Duodenal mucosa (tissue), 2 donors: ENCODE measurements at regions not wholly inside any gene's neighbourhood (a gene's known extent, or its start where the extent isn't known, plus 50 kb on each side); places are given as distances from the start of the nearest gene placed in this dataset.

ENCODE experiments used
- H3K27ac ChIP-seq: one replicate; pipeline ENCODE4 v1.7.0; 2013; ENCODE audit warnings: low read depth, low read length
- H3K27me3 ChIP-seq, 2 donors: one replicate each; pipeline ENCODE4 v1.7.0; 2013; ENCODE audit warnings: low read length in 2 of 2, control low read depth in 1 of 2; ENCODE audit not compliant: insufficient read depth in 2 of 2, control insufficient read depth in 1 of 2
- H3K36me3 ChIP-seq, 2 donors: one replicate each; pipeline ENCODE4 v1.7.0; 2013; ENCODE audit warnings: low read length in 2 of 2, control low read depth in 1 of 2; ENCODE audit not compliant: insufficient read depth in 2 of 2, control insufficient read depth in 1 of 2
- H3K4me1 ChIP-seq, 2 donors: one replicate each; pipeline ENCODE4 v1.7.0; 2013; ENCODE audit warnings: low read length in 2 of 2, control low read depth in 1 of 2; ENCODE audit not compliant: insufficient read depth in 2 of 2, control insufficient read depth in 1 of 2
- H3K4me3 ChIP-seq, 2 donors: one replicate each; pipeline ENCODE4 v1.7.0; 2013; ENCODE audit warnings: low read length in 2 of 2, low read depth in 1 of 2
- H3K9ac ChIP-seq, 2 donors: one replicate each; pipeline ENCODE4 v1.7.0; 2013; ENCODE audit warnings: low read length in 2 of 2, low read depth in 1 of 2
- H3K9me3 ChIP-seq, 2 donors: one replicate each; pipeline ENCODE4 v1.7.0; 2013; ENCODE audit warnings: low read length in 2 of 2, control low read depth in 1 of 2; ENCODE audit not compliant: control insufficient read depth in 1 of 2

DNA sequence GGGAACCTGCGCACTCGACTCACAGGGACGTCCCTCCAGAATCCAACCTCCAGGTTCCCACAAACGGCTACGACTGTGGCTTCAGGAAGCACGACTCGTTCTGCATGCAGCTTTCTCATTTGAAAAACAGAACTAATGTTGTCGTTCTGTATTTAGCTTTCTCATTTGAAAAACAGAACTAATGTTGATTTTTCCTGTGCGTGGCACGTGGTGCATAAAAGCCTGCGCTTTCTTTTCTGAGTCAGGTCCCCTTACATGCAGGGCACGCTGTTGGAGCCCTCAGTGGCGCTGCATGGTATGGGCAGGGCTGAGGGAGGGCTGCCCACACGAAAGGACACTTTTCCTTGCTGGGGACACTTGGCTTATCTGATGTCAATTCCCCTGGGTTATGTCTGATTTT is 124.3 kb downstream of the TMEM18 start:
- H3K27me3 ChIP-seq = peaks cover 0 to 2% of the 10 kb centered on the region in 2 donors
- no peak overlapping the region for H3K9ac ChIP-seq

DNA sequence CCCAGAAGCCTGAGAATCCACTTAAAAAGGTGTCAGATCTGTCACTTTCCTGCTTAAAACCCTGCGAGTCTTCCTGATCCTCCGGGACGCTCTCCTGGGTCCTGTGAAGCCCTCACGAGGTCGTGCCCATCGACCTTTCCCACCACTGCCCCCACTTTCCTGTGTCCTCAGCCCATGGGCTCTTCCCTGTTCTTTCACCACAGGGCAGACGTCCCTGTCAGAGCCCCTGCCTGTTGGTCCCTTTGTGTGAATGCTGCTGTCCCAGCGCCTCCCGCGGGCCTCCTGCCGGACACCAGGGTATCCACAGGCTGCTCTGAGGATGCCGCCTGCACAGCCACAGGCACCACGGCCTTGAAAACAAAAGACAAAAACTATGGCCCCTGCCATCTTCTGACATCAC is 125.6 kb downstream of the TMEM18 start:
- H3K4me1 ChIP-seq = no peaks in the 10 kb centered on the region
- H3K9me3 ChIP-seq = no peaks in the 10 kb centered on the region
- peaks cover 0 to 5% of the 10 kb centered on the region in 2 donors for H3K27me3 ChIP-seq
- H3K4me3 ChIP-seq = no peak overlapping the region
- no peak overlapping the region for H3K27ac ChIP-seq
- no peaks in the 10 kb centered on the region for H3K36me3 ChIP-seq
- H3K9ac ChIP-seq = no peak overlapping the region

More for the DNA sequence above, 124.3 kb downstream of the TMEM18 start:
- Histone ChIP-seq H3K9me3 (no peaks in the 10 kb centered on the region), H3K36me3 (no peaks in the 10 kb centered on the region), H3K4me3 (no peak overlapping the region), H3K27ac (no peak overlapping the region), H3K4me1 (no peaks in the 10 kb centered on the region)

DNA sequence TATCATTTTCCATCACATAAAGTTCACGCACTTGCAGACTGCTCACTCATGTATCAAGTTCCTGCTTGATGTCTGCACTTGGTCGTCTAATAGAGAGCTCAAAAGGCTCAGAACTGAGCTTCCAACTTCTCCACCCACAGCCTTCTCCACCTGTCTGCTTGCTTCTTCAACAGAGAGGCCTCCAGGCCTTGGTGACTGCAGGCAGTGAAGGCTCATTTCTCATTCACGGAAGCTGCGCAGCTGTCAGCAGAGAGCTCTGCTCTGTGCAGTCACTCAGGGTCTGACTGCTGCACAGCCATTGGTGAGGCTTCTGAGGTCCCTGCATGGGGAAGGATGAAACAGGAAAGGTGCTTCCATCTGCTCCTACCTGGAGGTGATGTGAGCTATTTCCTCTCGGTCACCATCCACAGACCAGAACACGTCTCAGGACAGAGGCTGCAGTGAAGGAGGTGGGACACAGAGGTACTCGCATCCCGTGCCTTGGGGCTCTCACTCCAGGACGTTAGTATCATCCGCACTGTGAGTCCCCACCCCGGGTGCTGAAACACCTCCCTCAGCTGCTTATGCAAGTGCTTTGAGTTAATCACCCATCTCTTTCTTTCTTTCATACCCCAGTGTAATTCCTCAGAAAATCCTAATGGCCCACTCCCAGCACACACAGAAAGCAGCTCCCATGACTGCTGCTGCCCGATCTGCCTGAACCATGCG is 126.2 kb downstream of the TMEM18 start:
- no peak overlapping the region for H3K9ac ChIP-seq
- peaks cover 0 to 5% of the 10 kb centered on the region in 2 donors for H3K27me3 ChIP-seq
- H3K4me3 ChIP-seq = no peak overlapping the region
- H3K36me3 ChIP-seq = no peaks in the 10 kb centered on the region
- H3K4me1 ChIP-seq = no peaks in the 10 kb centered on the region
- no peak overlapping the region for H3K27ac ChIP-seq
- no peaks in the 10 kb centered on the region for H3K9me3 ChIP-seq

DNA sequence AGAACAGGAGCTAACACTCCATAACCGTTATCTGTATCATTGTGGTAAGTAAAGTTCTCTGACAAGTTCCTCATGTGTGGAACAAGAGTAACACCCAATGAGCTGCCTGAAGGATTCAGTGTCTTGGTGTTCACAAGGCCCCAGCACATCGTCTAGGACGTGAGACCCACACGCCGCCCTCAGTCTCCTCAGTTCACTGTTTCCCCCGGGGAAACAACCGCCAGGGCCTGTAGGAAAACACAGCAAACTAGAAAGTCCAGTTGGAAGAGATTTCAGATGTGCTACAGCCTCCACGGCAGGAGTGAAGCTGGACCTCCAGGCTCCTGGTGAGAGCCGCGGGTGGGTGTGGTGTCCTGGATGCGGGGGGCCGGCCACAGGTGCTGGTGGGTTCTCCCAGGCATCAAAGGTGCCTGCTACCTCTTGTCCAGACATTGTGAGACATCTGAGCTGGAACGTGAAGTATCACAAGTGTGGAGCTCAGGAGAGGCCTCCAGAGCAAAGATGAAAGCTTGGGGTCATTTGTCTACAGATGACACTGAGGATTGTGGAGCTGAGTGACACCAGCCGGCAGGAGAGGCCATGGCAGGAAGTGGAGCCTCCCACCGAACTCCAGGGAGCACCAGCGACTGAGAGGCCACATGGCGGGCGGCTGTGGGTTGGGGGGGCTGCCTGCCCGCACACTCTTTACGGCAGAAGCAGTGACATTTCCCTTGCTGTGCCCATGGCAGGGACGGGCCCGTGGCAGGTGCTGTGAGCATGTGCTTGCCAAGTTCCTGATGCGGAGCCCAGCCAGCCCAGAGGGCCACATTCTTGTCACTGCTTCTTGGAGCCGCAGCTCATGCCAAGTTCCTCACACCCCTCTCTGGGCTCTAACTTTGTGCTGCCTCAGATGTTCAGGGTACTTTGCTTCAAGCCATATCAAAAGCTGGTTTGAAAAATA is 131.2 kb downstream of the TMEM18 start:
- Histone ChIP-seq H3K9me3 (no peaks in the 10 kb centered on the region), H3K27ac (no peak overlapping the region), H3K27me3 (peaks cover 0 to 3% of the 10 kb centered on the region in 2 donors), H3K4me1 (no peaks in the 10 kb centered on the region), H3K4me3 (no peak overlapping the region), H3K36me3 (no peaks in the 10 kb centered on the region), H3K9ac (no peak overlapping the region)

DNA sequence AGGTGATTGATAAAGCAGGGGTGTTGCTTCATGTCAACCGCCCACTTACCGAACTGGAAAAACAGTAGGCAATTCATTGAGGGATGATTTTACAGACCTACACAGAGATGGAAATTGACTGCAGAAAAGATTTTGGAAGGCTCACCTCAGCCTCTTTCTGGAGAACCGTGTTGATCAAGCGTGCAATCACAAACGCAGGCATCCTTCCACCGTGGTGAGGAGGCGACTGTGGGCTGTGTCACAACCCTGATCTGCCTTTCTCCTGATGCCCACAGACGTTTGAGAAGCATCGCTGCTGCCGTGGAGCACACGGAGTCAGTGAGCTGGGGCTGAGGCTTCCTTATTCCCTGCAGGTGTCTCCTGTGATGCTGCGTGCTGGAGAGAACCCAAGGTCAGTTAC is 132.0 kb downstream of the TMEM18 start:
- H3K4me3 ChIP-seq = no peak overlapping the region
- H3K9me3 ChIP-seq = no peaks in the 10 kb centered on the region
- no peak overlapping the region for H3K9ac ChIP-seq
- H3K27me3 ChIP-seq = peaks cover 0 to 3% of the 10 kb centered on the region in 2 donors
- no peak overlapping the region for H3K27ac ChIP-seq
- H3K4me1 ChIP-seq = no peaks in the 10 kb centered on the region
- H3K36me3 ChIP-seq = no peaks in the 10 kb centered on the region

DNA sequence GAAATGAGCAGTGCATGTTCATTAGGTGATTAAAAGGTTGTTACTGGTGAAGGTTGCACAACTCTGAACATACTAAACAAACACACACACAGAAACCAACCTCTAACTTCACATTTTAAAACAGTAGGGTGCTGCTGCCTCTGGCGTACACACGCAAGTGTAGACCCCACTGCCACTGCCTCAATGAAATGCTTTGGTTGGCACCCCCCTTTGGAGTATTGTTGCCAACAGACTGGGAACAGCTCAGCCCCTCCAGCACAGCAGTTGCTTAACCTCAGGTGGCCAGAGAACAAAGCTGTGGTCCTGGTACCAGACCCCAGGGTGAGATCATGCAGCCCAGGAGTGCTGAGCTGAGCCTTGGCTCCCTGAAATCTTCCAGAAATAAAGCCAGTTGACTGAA is 138.6 kb downstream of the TMEM18 start:
- Histone ChIP-seq H3K27me3 (no peaks in the 10 kb centered on the region), H3K27ac (no peak overlapping the region), H3K4me3 (no peak overlapping the region), H3K4me1 (no peaks in the 10 kb centered on the region), H3K9me3 (peaks cover 0 to 4% of the 10 kb centered on the region in 2 donors), H3K9ac (no peak overlapping the region), H3K36me3 (no peaks in the 10 kb centered on the region)

DNA sequence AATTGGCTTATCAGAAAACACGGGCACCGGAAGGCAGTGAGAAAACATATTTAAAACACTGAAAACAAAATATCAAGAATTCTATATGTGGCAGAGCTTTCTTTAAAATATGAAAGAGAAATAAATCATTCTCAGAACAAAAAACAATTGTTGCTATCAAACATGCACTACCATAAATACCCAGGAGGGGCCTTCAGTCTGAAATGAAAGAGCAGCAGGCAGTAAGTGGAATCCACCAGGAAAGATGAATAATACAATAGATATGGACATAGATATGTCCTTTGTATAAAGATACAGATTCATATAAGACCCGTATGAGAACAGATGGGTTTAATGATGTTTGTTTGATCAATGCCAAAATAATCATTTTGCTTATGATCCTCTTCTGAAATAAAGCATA is 142.0 kb downstream of the TMEM18 start:
- Histone ChIP-seq H3K4me3 (no peak overlapping the region), H3K9me3 (peaks cover 2 to 4% of the 10 kb centered on the region in 2 donors), H3K27me3 (no peaks in the 10 kb centered on the region), H3K4me1 (no peaks in the 10 kb centered on the region), H3K36me3 (no peaks in the 10 kb centered on the region), H3K27ac (no peak overlapping the region), H3K9ac (no peak overlapping the region)

DNA sequence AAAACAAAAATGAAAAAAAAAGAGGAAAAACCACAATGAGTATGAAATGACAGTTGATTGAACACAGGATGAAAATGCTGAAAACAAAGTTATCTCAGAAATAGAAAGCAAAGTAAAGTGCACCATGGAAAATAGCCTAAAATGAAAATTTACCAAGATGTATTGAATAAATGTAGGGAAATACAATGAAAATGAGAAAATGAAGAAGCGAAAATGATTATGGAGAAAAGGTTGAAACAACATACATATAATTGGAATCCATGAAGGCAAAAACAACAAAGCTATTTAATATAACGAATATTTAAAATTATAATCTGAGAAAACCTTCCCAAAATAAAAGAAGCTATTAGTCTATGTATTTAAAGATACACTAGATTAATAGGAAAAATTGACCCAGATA is 147.4 kb downstream of the TMEM18 start:
- Histone ChIP-seq H3K27me3 (no peaks in the 10 kb centered on the region), H3K27ac (no peak overlapping the region), H3K4me3 (no peak overlapping the region), H3K36me3 (no peaks in the 10 kb centered on the region), H3K9ac (no peak overlapping the region), H3K4me1 (no peaks in the 10 kb centered on the region), H3K9me3 (peaks cover 0 to 2% of the 10 kb centered on the region in 2 donors)

DNA sequence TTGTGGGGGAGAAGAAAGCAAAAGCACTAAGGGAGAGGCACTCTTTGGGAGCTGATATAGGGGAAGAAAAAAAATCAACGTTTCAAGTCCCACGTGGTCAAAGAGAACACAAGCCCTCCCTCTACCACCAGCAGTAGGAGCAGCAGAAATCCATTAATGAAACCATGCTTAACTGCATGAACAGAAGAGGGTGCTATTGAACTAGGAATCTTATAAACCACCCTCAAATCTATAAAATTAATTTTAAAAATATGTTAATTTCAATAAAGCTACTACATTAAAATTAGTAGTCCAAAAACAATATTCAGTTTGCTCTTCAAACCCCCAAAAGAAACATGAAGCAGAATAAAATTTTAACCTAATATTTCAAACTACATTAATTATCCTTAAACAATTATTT is 147.8 kb downstream of the TMEM18 start:
- Histone ChIP-seq H3K4me1 (no peaks in the 10 kb centered on the region), H3K9ac (no peak overlapping the region), H3K36me3 (no peaks in the 10 kb centered on the region), H3K9me3 (peaks cover 0 to 2% of the 10 kb centered on the region in 2 donors), H3K27ac (no peak overlapping the region), H3K4me3 (no peak overlapping the region), H3K27me3 (no peaks in the 10 kb centered on the region)

DNA sequence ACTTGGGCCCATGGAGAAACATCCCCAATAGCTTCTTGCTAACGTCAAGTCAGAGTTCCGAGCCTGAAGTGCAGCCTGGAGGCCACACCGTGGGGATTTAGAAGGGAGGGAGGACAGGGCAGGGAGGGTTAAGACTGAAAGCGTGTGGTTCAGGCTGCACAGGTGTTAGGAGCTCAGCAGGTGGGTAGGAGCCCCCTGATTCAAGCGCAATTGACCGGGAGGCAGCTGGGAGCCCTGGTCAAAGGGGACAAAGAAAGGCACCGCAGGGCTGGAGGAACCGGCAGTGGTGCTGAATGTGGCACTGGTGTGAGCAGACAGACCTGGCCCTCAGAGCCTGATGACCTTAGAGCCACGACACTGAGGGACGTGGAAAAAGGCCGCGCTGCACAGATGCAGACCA is 149.6 kb downstream of the TMEM18 start:
- H3K9me3 ChIP-seq = peaks cover 0 to 2% of the 10 kb centered on the region in 2 donors
- no peaks in the 10 kb centered on the region for H3K36me3 ChIP-seq
- H3K27ac ChIP-seq = no peak overlapping the region
- H3K4me1 ChIP-seq = no peaks in the 10 kb centered on the region
- no peaks in the 10 kb centered on the region for H3K27me3 ChIP-seq
- H3K4me3 ChIP-seq = no peak overlapping the region
- H3K9ac ChIP-seq = no peak overlapping the region
